HG03520 (cell line): ENCODE measurements at regions not wholly inside any gene's neighbourhood (a gene's known extent, or its start where the extent isn't known, plus 50 kb on each side); places are given as distances from the start of the nearest gene placed in this dataset.
"Not testable (repeated sequence)": the region's sequence is repeated elsewhere in the genome, so short reads cannot be mapped to it uniquely, and the experiment has no call there.

Source experiments
- ATAC-seq: cut with Tn5 transposase; IDR thresholded peaks from one replicate; pipeline ENCODE4 v1.9.1; 2021; ENCODE audit warnings: mild to moderate bottlenecking, moderate library complexity; ENCODE audit not compliant: unreplicated experiment

DNA sequence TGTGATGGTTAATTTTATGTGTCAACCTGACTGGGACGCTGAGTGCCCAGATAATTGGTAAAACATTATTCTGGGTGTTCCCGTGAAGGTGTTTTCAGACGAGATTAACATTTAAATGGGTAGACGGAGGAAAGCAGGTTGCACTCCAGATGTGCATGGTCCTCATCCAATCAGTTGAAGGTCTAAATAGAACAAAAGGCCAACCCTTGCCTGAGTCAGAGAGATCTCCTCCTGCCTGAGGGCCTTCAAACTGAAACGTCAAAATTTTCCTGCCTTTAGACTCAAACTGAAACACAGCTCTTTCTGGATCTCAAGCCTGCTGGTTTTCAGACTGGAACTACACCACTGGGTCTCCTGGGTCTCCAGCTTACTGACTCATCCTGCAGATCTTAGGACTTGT is 73.5 kb downstream of the NPIPA8 start:
- ATAC-seq, result not testable (repeated sequence)

DNA sequence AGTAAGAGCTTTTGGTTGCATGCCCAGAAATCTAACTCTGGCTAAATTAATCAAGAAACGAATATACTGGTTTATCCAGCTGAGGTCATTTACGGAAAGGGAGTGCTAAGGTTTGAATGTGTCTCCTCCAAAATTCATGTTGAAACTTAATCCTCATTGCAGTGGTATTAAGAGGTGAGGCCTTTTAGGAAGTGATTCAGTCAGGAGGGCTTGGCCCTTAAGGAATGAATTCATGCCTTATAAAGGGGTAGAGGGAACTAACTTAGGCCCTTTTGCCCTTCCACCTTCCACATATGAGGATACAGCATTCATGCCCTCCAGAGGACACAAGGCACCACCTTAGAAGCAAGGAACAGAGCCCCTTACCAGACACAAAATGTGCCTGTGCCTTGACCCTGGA is 74.7 kb downstream of the NPIPA8 start:
- not testable (repeated sequence) for ATAC-seq

DNA sequence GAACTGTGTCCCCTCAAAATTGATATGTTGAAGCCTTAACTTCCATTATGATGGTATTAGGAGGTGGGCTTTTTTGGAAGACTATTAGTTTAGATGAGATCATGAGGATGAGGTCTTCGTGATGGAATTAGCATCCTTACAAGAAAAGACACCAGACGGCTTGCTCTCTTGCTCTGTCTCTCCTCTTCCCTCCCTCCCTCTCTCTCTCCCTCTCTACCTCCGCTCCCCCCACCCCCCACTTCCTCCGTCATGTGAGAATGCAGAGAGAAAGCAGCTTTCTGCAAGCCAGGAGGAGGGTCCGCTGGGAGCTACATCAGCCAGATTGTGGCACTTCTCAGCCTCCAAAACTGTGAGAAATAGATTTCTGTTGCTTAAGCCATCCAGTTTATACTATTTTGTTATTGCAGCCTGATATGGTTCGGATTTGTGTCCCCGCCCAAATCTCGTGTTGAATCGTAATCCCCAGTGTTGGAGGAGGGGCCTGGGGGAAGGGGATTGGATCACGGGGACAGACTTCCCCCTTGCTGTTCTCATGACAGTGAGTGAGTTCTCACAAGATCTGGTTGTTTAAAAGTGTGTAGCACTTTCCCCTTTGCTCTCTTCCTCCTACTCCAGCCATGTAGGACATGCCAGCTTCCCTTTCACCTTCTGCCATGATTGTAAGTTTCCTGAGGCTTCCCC is 76.9 kb downstream of the NPIPA8 start:
- ATAC-seq, result not testable (repeated sequence)

DNA sequence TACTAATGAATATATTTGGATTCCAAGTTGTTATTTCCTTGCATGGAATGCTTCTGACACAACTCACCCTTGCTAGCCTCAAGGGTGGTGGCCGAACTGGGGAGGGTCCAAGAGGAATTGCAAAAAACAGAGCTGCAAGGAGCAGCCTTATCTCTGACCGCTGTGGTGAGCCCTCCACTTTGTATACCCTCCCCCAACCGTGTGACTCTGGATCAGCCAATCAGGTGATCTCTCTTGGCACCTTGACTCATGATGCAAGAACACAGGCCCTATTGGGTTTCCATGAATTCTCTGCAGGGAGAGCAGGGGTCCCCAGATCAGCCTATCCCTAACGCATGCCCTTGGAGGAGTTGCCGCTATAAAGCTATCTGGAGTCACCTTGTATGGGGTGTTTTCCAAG is 83.6 kb downstream of the NPIPA8 start:
- ATAC-seq, result not testable (repeated sequence)

DNA sequence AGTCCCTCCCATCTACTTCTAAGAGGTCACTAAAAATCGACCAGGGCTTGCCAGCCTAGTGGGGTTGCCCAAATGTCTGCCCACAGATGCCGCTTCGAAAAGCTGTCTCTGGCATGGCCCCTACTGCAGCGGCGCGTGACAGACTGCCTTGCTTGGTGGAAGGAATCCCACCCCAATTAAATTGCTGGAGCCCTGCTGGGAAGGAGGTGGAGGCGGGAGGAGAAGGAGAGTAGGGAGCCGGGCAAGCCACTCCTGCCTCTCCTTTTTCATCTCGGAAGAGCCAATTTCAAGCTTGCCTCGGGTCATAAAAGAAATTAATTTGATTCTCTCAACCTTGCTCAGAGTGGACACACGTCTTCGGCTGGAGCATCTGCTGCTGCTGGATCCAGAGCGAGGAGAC is 106.0 kb downstream of the NPIPA8 start:
- ATAC-seq, result not testable (repeated sequence)

DNA sequence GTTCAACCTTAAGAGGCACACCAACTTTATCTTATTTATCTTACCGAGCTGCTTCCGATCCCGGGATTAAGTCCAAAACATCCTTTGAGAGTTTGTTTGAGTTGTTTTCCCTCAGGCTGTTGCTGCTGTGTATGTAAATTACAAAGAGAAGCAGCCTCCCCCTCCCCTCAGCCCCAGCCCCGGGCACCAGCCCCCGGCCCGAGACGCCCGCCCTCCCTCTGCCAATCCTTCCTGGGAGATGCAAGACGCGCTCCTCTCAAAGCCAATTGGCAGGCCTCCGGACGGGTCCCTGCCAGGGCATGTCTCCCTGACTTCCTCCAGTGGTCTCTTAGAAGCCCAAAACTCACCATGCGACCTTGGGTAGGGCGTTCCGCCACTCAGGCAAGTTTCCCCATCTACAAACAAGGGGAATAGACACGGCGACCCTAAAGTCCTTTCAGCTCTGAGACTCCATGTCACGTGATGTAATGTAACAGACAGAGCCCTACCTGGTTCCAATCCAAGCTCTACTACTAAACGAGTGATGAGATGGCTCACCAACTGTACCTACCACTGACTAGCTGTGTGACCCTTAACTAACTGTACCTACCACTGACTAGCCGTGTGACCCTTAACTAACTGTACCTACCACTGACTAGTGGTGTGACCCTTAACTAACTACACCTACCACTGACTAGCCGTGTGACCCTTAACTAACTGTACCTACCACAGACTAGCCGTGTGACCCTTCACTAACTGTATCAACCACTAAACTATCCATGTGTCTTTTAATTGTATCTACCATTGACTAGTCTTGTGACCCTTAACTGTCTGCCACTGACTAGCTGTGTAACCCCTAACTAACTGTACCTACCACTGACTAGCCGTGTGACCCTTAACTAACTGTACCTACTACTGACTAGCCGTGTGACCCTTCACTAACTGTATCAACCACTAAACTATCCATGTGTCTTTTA is 114.2 kb downstream of the NPIPA8 start:
- ATAC-seq, result not testable (repeated sequence)

DNA sequence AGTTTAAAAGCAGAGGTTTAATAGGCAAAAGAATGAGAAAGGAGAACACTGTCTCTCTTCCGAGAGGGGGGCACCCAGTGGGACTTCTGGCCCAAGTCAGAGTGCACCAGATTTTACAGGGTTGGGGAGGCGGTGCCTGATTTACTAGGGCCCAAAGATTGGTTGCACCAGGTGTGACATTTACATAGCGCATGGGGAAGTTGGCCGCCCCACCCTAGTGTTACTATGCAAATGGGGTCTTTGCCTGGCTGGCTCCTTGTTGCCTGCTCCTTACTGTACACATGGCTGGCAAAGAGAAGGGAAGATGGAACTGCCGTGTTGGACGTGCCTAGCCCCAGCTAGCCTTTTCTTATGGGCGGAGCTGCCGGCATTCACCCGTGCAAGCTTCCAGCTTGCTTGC is 118.8 kb downstream of the NPIPA8 start:
- ATAC-seq, result not testable (repeated sequence)

DNA sequence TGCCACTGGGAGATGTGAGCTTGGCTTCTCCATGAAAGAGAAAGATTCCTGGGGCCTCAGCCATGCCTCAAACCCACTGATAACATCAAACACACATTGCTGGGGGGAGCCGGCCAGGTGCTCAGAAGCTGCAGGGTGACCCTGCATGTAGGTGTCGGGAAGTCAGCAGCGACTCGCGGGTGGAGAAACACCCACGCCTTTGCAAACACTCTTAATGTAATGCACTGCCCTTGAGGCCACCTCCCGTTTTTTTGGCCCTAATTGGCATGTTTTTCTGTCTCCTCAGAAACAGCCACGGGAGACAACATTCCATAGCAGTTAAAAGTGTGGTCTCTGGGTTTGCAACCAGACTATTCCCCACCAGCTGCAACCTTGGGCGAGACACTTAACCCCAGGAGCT is 119.7 kb downstream of the NPIPA8 start:
- not testable (repeated sequence) for ATAC-seq

DNA sequence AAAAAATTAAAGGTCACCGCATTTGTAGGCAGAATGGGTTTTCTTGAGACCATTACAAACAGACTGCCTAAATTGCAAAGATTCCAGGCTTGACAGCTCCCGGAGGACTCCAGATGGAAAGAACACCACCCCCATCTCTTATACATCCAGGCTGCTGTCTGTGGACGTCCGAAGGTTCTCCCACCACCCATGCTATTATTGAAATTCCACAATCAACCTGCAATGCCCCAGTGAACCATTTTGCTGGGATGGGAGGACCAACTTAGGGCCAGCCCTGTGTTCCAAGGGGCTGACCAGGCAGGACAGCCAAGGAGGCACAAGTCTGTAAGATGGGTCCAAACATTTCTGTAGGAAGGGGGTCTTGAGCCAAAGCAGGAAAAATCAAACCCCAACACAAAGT is 122.7 kb downstream of the NPIPA8 start:
- ATAC-seq, result not testable (repeated sequence)

DNA sequence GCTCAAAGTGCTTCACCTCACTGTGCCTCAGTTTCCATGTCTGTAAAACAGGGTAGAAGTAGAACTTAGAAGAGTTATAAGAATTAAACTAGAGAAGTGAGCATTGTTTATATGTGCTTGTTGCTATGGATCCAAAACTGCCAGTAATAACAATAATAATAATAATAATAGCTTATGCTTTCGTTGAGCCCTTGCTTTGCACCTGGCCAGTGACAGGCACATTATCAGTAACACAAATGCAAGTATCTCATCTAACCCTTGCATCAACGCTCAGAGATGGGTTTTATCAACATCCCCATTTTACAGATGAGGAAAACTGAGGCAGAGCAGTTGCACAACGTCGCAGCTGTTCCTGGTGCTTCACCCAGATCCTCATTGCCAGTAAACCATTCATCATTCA is 125.0 kb downstream of the NPIPA8 start:
- ATAC-seq, result not testable (repeated sequence)

DNA sequence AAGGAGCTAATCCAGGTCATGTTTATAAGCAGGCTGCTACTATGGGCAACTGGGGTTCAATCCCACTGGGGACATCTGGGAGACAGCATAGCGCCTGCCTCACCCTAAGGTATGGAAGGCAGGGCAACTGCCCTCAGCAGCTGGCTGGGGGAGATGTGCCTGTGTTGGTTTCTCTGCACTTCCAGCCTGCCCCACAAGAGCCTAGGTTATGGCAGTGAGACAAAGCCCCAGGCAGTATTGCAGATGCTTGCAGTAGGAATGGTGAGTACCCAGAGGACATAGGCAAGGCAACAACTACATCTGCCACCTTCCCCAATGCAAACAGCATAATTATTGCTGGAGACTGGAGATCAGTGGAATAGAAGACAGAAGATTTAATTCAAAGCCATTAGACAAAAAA is 131.8 kb downstream of the NPIPA8 start:
- not testable (repeated sequence) for ATAC-seq

DNA sequence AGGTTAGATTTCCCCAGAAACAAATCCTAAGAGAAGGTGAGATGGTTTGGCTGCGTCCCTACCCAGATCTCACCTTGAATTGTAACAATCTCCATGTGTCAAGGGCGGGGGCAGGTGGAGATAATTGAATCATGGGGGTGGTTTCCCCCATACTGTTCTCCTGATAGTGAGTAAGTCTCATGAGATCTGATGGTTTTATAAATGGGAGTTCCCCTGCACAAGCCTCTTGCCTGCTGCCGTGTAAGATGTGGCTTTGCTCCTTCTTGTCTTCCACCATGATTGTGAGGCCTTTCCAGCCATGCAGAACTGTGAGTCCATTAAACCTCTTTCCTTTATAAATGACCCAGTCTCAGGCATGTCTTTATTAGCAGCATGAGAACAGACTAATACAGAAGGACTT is 132.2 kb downstream of the NPIPA8 start:
- ATAC-seq, result not testable (repeated sequence)

DNA sequence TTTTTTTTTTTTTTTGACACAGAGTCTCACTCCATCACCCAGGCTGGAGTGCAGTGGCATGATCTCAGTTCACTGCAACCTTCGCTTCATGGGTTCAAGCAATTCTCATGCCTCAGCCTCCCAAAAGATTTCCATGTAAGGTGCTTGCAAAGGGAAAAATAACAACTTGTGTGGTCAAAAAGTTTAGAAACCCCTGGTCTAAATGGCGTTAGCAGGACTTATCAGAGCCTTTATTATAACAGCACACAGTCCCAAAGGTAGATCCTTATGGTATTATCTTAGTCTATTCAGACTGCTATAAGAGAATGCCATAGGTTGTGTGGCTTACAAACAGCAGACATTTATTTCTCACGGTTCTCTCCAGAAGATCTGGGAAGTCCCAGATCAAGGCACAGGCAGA is 135.0 kb downstream of the NPIPA8 start:
- ATAC-seq, result not testable (repeated sequence)

DNA sequence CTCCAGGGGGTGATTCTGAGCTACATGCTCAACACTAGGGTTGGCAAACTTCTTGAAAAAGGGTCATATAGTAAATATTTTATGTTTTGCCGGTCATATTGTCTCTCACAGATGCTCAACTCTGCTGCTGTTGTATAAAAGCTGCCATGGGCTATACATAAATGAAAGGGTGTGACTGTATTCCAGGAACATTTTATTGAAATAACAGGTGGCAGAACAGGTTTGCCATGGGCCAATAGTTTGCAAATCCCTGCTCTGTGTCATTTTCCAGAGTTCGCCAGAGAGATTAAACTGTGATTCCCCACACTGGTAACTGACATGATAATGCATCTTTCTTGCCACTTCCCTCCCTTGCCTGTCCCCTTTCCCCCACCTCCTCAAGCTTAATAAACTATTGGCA is 144.1 kb downstream of the NPIPA8 start:
- not testable (repeated sequence) for ATAC-seq

DNA sequence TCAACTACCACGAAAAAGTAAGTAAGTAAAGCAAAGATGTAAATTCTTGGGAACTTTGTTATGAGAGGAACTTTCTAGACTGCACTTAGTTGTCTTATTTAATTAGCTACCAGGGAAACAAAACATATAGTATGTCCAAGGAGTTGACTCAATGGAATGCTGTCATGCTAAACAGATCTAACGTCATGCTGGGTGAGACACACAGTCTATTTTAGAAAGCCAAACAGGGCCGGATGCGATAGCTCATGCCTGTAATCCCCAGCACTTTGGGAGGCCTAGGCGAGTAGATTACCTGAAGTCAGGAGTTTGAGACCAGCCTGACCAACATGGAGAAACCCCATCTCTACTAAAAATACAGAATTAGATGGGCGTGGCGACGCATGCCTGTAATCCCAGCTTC is 146.4 kb downstream of the NPIPA8 start:
- not testable (repeated sequence) for ATAC-seq

DNA sequence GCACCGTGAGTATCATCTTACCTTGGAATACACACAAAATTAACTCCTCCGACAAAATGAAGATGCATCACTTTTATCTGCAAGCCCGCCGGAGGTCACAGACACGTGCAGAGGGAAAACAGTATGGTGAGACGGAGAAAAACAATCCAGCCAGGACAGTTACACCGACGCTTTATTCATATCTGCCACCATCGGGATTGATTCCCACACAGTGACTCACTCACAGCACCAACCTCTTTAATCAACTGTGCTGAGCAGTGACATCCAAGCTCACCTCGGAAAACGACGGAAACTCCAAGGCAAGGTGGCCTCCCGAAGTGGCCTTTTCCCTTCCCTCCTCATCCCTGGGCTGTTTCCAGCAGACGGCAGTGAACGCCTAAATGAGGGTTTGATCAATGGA is 151.8 kb downstream of the NPIPA8 start:
- not testable (repeated sequence) for ATAC-seq

DNA sequence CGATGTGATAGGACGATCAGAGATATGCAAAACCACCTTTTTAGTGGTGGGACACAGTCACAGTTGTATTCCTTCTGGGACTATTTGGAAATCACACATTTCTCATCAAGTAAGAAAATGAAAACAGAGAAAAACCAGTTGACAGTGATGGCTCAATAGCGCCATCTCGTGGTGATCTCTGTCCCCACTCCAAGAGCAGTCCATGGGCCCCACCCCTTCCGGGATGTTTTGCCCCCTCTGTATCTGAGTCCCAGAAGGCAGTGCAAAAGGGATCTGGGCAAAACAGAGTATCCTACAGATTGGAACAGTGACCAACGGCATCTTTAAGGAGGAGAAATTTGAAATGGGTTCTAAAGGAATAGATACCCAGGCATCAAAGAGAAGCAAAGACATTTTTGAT is 155.5 kb downstream of the NPIPA8 start:
- not testable (repeated sequence) for ATAC-seq

DNA sequence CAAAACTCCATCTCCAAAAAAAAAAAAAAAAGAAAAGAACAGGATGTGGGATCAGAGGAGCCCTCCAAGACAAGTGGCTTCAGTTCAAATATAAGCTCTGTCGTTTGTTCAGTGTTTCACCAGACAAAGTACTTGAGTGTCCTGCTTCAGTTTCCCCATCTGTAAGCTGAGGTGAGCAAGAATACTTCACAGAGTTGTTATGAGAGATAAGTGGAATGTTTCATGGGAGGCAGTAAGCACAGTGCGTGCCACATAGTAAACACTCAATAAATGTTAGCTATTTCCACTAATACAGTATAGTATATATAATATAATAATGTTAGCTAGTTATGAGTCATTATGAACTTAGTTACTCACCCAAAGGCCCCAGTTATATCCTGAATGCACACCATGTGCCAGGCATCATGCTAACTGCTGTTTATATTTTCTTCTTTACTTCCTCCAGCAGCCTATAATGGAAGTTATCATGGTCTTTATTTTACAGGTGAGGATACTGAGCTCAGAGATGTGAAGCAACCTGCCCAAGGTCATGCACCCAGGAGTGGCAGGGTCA is 162.5 kb downstream of the NPIPA8 start:
- ATAC-seq, result not testable (repeated sequence)

DNA sequence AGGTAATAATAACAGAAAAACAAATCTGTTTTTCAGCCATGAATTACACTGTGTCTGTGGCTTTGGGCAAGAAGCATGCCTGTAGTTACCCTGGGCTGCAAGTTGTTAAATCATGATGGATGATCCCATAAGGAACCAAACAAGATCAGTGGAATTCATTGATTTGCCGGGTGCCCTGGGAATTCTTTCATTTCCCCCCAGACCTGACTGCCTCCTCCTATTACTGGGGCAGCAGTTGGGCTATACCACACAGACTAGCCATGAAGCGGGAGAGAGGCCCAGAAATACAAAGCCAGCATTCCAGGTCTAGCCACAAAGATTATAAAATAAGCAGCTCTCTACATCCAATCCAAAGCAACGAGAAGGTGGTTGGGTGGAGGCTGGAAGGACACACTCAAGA is 174.2 kb downstream of the NPIPA8 start:
- not testable (repeated sequence) for ATAC-seq

DNA sequence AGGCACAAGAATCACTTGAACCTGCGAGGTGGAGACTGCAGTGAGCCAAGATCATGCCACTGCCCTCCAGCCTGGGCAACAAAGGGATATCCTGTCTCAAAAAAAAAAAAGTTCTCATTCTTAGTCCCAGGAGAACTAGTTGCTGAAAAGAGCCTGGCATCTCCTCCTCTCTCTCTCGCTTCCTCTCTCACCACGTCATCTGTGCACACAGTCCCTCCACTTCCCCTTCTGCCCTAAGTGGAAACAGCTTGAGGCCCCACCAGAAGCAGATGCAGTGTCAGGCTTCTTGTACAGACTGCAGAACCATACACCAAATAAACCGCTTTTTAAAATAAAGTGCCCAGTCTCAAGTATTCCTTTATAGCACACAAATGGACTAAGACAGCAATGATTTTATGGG is 175.3 kb downstream of the NPIPA8 start:
- ATAC-seq, result not testable (repeated sequence)

DNA sequence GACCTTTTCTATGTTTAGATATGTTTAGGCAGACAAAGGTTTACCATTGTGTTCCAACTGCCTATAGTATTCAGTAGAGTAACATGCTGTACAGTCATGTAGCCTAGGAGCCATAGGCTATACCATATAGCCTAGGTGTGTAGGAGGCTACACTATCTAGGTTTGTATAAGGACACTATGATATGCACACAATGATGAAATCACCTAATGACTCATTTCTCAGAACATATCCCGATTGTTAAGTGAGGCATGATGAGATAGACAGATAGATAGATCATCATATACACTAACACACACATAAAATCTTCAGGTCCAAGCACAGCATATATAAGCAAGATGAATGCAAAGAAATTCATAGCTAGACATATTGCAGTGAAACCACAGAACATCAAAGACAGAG is 177.4 kb downstream of the NPIPA8 start:
- not testable (repeated sequence) for ATAC-seq

DNA sequence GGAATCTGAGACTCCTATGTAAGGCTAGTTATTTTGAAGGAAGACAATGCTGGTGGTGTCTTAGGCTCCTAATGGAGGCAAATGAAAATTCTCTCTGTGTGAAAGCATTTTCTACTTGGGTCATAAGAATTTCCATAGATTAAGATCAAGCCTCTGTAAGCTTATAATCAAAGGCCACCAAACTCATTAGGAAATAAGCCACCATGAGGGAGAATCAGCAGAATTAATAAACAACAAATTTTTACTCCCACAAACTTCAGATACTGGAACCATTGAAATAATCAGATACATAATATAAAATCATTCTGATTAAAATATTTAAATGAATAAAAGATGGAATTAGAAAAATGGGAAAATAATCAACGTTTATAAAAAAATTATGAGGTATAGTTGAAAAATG is 178.7 kb downstream of the NPIPA8 start:
- ATAC-seq, result not testable (repeated sequence)
